ENCODE measurements at regions not wholly inside any gene's neighbourhood (a gene's known extent, or its start where the extent isn't known, plus 50 kb on each side); places are given as distances from the start of the nearest gene placed in this dataset.

DNA sequence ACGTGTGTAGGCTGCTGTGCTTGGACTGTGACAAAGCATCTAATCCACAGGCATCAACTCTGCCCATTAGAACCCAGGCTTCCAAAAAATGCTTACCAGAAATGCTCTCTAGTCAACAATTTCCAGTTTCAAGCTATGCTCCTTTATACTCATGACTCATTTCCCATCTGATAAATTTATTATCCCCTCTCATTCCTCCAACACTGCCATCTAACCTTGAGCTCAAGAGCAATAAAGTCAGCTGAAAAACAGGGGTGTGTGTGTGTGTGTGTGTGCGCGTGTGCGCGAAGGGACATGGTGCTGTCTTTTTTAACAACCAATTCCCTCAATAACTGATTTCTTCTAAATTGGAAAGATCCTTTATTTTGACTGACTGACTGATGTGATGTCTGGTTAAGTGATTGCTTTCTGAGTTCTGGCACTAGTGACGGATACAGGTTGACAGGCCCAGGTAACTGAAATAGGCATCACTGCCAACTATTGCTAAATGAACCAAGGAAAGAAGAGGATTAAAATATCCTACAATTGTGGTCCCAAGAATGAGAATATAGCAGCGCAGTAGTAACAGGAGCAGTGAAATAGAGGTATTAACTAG is 405.5 kb downstream of the ZNF385D start:
- no peaks in the 10 kb centered on the region for H3K79me1 ChIP-seq (ENCODE audit: insufficient read depth, low read depth, low read length, poor library complexity, severe bottlenecking)
- no peak overlapping the region for H2AFZ ChIP-seq (ENCODE audit: low read length)
- Mint-ChIP-seq H3K27ac (peak overlapping the region in 1 of 3 experiments; percentile 5; a peak in 1 of 7 replicates), H3K27me3 (ENCODE audit: low read depth) (no peaks in the 10 kb centered on the region), H3K4me1 (no peaks in the 10 kb centered on the region), H3K4me3 (no peak overlapping the region), H3K36me3 (ENCODE audit: insufficient read depth in 1 of 3, low read depth in 3 of 3) (no peaks in the 10 kb centered on the region), H3K9me3 (no peaks in the 10 kb centered on the region; a peak in 1 of 5 replicates)
- H4K5ac ChIP-seq (ENCODE audit: insufficient read length, low read depth, low read length), result no peak overlapping the region
- H3K18ac ChIP-seq (ENCODE audit: insufficient read length, low read depth, low read length), result no peak overlapping the region
- no peak overlapping the region for H3K4me2 ChIP-seq (ENCODE audit: insufficient read depth, insufficient read length, low read length)
- H2BK15ac ChIP-seq (ENCODE audit: low read depth, low read length), result no peak overlapping the region
- H3K27me3 ChIP-seq (ENCODE audit: insufficient read depth, low read length), result no peaks in the 10 kb centered on the region
- H4K91ac ChIP-seq (ENCODE audit: insufficient read length, low read depth, low read length), result no peak overlapping the region
- H3K56ac ChIP-seq (ENCODE audit: insufficient read length, low read depth, low read length), result no peak overlapping the region
- no peak overlapping the region for H3K4ac ChIP-seq (ENCODE audit: low read depth, low read length)
- no peaks in the 10 kb centered on the region for H3K79me2 ChIP-seq (ENCODE audit: insufficient read depth, low read length)
- H3K23ac ChIP-seq (ENCODE audit: insufficient read length, low read depth, low read length), result no peak overlapping the region
- no peak overlapping the region for H3K9ac ChIP-seq (ENCODE audit: extremely low read depth, insufficient read length, low read length)
- no peak for DNase-seq
- no peaks in the 10 kb centered on the region for H3K4me1 ChIP-seq (ENCODE audit: insufficient read depth, low read length)
- no peak overlapping the region for H2BK20ac ChIP-seq (ENCODE audit: low read depth, low read length, poor library complexity, severe bottlenecking)
- H2BK5ac ChIP-seq (ENCODE audit: insufficient read length, low read length), result no peak overlapping the region
- no peak overlapping the region for H3T11ph ChIP-seq (ENCODE audit: low read length)
- H2BK12ac ChIP-seq (ENCODE audit: insufficient read length, low read depth, low read length), result no peak overlapping the region
- no peak overlapping the region for H3K14ac ChIP-seq (ENCODE audit: insufficient read depth, low read length)
- H4K8ac ChIP-seq (replicated peaks; ENCODE audit: insufficient read length, low read depth, low read length), result no peak overlapping the region
- H2AK5ac ChIP-seq (ENCODE audit: insufficient read length, low read length), result no peak overlapping the region
- TF ChIP-seq, protein P1, sequence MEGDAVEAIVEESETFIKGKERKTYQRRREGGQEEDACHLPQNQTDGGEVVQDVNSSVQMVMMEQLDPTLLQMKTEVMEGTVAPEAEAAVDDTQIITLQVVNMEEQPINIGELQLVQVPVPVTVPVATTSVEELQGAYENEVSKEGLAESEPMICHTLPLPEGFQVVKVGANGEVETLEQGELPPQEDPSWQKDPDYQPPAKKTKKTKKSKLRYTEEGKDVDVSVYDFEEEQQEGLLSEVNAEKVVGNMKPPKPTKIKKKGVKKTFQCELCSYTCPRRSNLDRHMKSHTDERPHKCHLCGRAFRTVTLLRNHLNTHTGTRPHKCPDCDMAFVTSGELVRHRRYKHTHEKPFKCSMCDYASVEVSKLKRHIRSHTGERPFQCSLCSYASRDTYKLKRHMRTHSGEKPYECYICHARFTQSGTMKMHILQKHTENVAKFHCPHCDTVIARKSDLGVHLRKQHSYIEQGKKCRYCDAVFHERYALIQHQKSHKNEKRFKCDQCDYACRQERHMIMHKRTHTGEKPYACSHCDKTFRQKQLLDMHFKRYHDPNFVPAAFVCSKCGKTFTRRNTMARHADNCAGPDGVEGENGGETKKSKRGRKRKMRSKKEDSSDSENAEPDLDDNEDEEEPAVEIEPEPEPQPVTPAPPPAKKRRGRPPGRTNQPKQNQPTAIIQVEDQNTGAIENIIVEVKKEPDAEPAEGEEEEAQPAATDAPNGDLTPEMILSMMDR (conservative IDR thresholded peaks at IDR 0.05), result no peak
- H4K20me1 ChIP-seq (ENCODE audit: control insufficient read depth, insufficient read depth, insufficient read length), result no peaks in the 10 kb centered on the region
- H3K23me2 ChIP-seq (ENCODE audit: insufficient read length, low read depth, low read length, poor library complexity, severe bottlenecking), result no peaks in the 10 kb centered on the region
- H2BK120ac ChIP-seq (ENCODE audit: low read depth, low read length, poor library complexity, severe bottlenecking), result no peak overlapping the region
- no CpG with 5 or more reads among the region's 7 CpGs for WGBS (ENCODE audit: extremely low coverage, insufficient read length, low lambda C conversion rate)
- no peak overlapping the region for H3K27ac ChIP-seq (ENCODE audit: insufficient read length, low read depth, low read length)
- H3K9me3 ChIP-seq (ENCODE audit: control insufficient read depth, low read depth, low read length), result no peaks in the 10 kb centered on the region

Data from H9 (cell line).